SK-N-SH (cell line): ENCODE measurements at regions not wholly inside any gene's neighbourhood (a gene's known extent, or its start where the extent isn't known, plus 50 kb on each side); places are given as distances from the start of the nearest gene placed in this dataset.

Source experiments
- CTCF ChIP-seq: fragments of 200-600 bp; sonication (generic); IDR thresholded peaks from 2 replicates; pipeline ENCODE4 v1.6.1; 2017; ENCODE audit warnings: antibody characterized with exemption, mild to moderate bottlenecking, moderate library complexity
- ELF1 ChIP-seq: IDR thresholded peaks from 2 replicates; pipeline ENCODE4 v1.4.0; 2012
- FOXM1 ChIP-seq: IDR thresholded peaks from 2 replicates; pipeline ENCODE4 v1.4.0; 2012; ENCODE audit warnings: low read depth, mild to moderate bottlenecking
- JUND ChIP-seq: IDR thresholded peaks from 2 replicates; pipeline ENCODE4 v1.4.0; 2012
- NRF1 ChIP-seq: IDR thresholded peaks from 2 replicates; pipeline ENCODE4 v1.6.1; 2012; ENCODE audit warnings: low read depth, mild to moderate bottlenecking, low read length
- RAD21 ChIP-seq: IDR thresholded peaks from 2 replicates; pipeline ENCODE4 v1.6.1; 2012; ENCODE audit warnings: mild to moderate bottlenecking, low read length
- RFX5 ChIP-seq: IDR thresholded peaks from 2 replicates; pipeline ENCODE4 v1.6.1; 2012; ENCODE audit warnings: mild to moderate bottlenecking, improper control_type of control experiment, low read length
- SIN3A ChIP-seq: IDR thresholded peaks from 2 replicates; pipeline ENCODE4 v1.6.1; 2012; ENCODE audit warnings: low read depth, mild to moderate bottlenecking, low read length, moderate library complexity, borderline replicate concordance
- TEAD4 ChIP-seq: IDR thresholded peaks from 2 replicates; pipeline ENCODE4 v1.4.0; 2012; ENCODE audit warnings: mild to moderate bottlenecking, borderline replicate concordance; ENCODE audit not compliant: insufficient read depth
- USF1 ChIP-seq: IDR thresholded peaks from 2 replicates; pipeline ENCODE4 v1.4.0; 2012; ENCODE audit warnings: low read depth, borderline replicate concordance
- YY1 ChIP-seq: IDR thresholded peaks from 2 replicates; pipeline ENCODE4 v1.4.0; 2012; ENCODE audit warnings: low read depth, mild to moderate bottlenecking
- TF ChIP-seq, protein P1 (sequence below): IDR thresholded peaks from 2 replicates; pipeline ENCODE4 v1.6.1; 2012; ENCODE audit warnings: mild to moderate bottlenecking, low read depth, low read length, moderate library complexity
- TF ChIP-seq, protein P2 (sequence below): IDR thresholded peaks from 2 replicates; pipeline ENCODE4 v1.4.0; 2012; ENCODE audit warnings: low read depth, borderline replicate concordance

GRCh38 chr3:153601374-153601853 is 439.4 kb downstream of the RAP2B start:
- TF ChIP-seq CTCF (no peak), NRF1 (no peak), YY1 (no peak), USF1 (no peak), JUND (no peak), FOXM1 (no peak), SIN3A (no peak), ELF1 (no peak), TEAD4 (no peak), RAD21 (no peak), RFX5 (no peak)
- TF ChIP-seq, protein P1, sequence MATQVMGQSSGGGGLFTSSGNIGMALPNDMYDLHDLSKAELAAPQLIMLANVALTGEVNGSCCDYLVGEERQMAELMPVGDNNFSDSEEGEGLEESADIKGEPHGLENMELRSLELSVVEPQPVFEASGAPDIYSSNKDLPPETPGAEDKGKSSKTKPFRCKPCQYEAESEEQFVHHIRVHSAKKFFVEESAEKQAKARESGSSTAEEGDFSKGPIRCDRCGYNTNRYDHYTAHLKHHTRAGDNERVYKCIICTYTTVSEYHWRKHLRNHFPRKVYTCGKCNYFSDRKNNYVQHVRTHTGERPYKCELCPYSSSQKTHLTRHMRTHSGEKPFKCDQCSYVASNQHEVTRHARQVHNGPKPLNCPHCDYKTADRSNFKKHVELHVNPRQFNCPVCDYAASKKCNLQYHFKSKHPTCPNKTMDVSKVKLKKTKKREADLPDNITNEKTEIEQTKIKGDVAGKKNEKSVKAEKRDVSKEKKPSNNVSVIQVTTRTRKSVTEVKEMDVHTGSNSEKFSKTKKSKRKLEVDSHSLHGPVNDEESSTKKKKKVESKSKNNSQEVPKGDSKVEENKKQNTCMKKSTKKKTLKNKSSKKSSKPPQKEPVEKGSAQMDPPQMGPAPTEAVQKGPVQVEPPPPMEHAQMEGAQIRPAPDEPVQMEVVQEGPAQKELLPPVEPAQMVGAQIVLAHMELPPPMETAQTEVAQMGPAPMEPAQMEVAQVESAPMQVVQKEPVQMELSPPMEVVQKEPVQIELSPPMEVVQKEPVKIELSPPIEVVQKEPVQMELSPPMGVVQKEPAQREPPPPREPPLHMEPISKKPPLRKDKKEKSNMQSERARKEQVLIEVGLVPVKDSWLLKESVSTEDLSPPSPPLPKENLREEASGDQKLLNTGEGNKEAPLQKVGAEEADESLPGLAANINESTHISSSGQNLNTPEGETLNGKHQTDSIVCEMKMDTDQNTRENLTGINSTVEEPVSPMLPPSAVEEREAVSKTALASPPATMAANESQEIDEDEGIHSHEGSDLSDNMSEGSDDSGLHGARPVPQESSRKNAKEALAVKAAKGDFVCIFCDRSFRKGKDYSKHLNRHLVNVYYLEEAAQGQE = no peak
- TF ChIP-seq, protein P2, sequence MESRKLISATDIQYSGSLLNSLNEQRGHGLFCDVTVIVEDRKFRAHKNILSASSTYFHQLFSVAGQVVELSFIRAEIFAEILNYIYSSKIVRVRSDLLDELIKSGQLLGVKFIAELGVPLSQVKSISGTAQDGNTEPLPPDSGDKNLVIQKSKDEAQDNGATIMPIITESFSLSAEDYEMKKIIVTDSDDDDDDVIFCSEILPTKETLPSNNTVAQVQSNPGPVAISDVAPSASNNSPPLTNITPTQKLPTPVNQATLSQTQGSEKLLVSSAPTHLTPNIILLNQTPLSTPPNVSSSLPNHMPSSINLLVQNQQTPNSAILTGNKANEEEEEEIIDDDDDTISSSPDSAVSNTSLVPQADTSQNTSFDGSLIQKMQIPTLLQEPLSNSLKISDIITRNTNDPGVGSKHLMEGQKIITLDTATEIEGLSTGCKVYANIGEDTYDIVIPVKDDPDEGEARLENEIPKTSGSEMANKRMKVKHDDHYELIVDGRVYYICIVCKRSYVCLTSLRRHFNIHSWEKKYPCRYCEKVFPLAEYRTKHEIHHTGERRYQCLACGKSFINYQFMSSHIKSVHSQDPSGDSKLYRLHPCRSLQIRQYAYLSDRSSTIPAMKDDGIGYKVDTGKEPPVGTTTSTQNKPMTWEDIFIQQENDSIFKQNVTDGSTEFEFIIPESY = no peak
